GM10248 (cell line): ENCODE measurements at regions not wholly inside any gene's neighbourhood (a gene's known extent, or its start where the extent isn't known, plus 50 kb on each side); places are given as distances from the start of the nearest gene placed in this dataset.

Source experiments
- CTCF ChIA-PET: fragments of 300-600 bp; sonication (Branson Sonifier 250); formaldehyde crosslinking; extraction: SDS; loops from one replicate; lab custom pipeline; 2021; ENCODE audit warnings: antibody characterized with exemption; lab: Yijun Ruan, JAX
- POLR2A ChIA-PET: fragments of 350-650 bp; sonication (Branson Sonifier 250); formaldehyde crosslinking; extraction: SDS; loops from one replicate; lab custom pipeline; 2020; ENCODE audit warnings: antibody characterized with exemption; lab: Yijun Ruan, JAX
- DNase-seq: peaks from one replicate; pipeline ENCODE4 v3.0.0; 2012; ENCODE audit errors: extremely low spot score
- CTCF ChIP-seq: IDR thresholded peaks from 2 replicates; pipeline ENCODE4 v1.5.1; 2012; ENCODE audit warnings: mild to moderate bottlenecking, low read depth; ENCODE audit errors: extremely low read depth, missing control alignments, control extremely low read depth

- TF ChIP-seq CTCF, result no peak
These were observed 53.8 kb upstream of the ITGB8 start for GRCh38 chr7:20276705-20277472.

GRCh38 chr7:20279979-20280378 lies 50.7 kb upstream of the ITGB8 start:
- ChIA-PET POLR2A (no interaction called here), CTCF (no interaction called here)
- TF ChIP-seq CTCF, result no peak
- no peak for DNase-seq

More at GRCh38 chr7:20276705-20277472, 53.8 kb upstream of the ITGB8 start:
- POLR2A ChIA-PET, result no interaction called here
- no peak for DNase-seq
- CTCF ChIA-PET, result interaction anchor here (2.2 kb wide), 1 partner anchor 10 kb away, joined by 7 read pairs; no protein-coding TSS in a partner anchor

- POLR2A ChIA-PET, result no interaction called here
- DNase-seq, result no peak
- no peak for TF ChIP-seq CTCF
- CTCF ChIA-PET, result interaction anchor here (1.0 to 1.1 kb wide), 2 partner anchors 21 to 61 kb away, joined by 4 read pairs; no protein-coding TSS in a partner anchor
These were observed 50.0 kb upstream of the ITGB8 start for GRCh38 chr7:20280475-20281351.
